SK-N-SH (cell line): ENCODE measurements at regions not wholly inside any gene's neighbourhood (a gene's known extent, or its start where the extent isn't known, plus 50 kb on each side); places are given as distances from the start of the nearest gene placed in this dataset.

Experiments
- CTCF ChIA-PET: fragments of 300-600, 350-600 bp; formaldehyde crosslinking; extraction: SDS; loops from one replicate; lab custom pipeline; 2021; lab: Yijun Ruan, JAX
- POLR2A ChIA-PET: fragments of 350-600 bp; sonication (Branson Sonifier 250); formaldehyde crosslinking; extraction: SDS; loops from one replicate; lab custom pipeline; 2020; ENCODE audit warnings: antibody characterized with exemption, inconsistent platforms; lab: Yijun Ruan, JAX
- DNase-seq: peaks from one replicate; pipeline ENCODE4 v3.0.0; 2012
- H2AFZ ChIP-seq: fragments of 200-600 bp; sonication (generic); 2 replicates; pipeline ENCODE4 v1.8.1; 2016; ENCODE audit warnings: antibody characterized with exemption, mild to moderate bottlenecking, low read depth
- H3F3A ChIP-seq: fragments of 200-600 bp; sonication (generic); replicated peaks from 2 replicates; pipeline ENCODE3; 2016; ENCODE audit warnings: antibody characterized with exemption, mild to moderate bottlenecking; ENCODE audit not compliant: insufficient read depth
- H3K27ac ChIP-seq, 2 experiments: fragments of 200-500 bp in 1 of 2; fragments of 200-600 bp in 1 of 2; sonication (Bioruptor generic) in 1 of 2; sonication (generic), shearing (Covaris generic) in 1 of 2; 2 replicates each; pipeline versions ENCODE4 v1.5.1 to v1.6.1; 2014 to 2016; ENCODE audit warnings: low read depth in 2 of 2, inconsistent platforms in 1 of 2, low read length in 1 of 2, mild to moderate bottlenecking in 1 of 2, mixed read lengths in 1 of 2
- H3K27me3 ChIP-seq: fragments of 200-600 bp; sonication (generic), shearing (Covaris generic); 2 replicates; pipeline ENCODE4 v1.6.1; 2016; ENCODE audit warnings: mixed run types; ENCODE audit not compliant: insufficient read depth
- H3K36me3 ChIP-seq, 2 experiments: fragments of 200-500 bp in 1 of 2; fragments of 200-600 bp in 1 of 2; sonication (Bioruptor generic) in 1 of 2; sonication (generic) in 1 of 2; replicated peaks in 1 of 2; 2 replicates each; pipeline versions ENCODE3 to v1.5.1; 2014 to 2016; ENCODE audit warnings: low read length in 1 of 2, mild to moderate bottlenecking in 1 of 2; ENCODE audit not compliant: insufficient read depth in 2 of 2, control insufficient read depth in 1 of 2
- H3K4me1 ChIP-seq, 2 experiments: fragments of 200-500 bp in 1 of 2; fragments of 200-600 bp in 1 of 2; sonication (Bioruptor generic) in 1 of 2; sonication (generic), shearing (Covaris generic) in 1 of 2; 2 replicates each; pipeline versions ENCODE4 v1.5.1 to v1.6.1; 2014 to 2016; ENCODE audit warnings: low read depth in 1 of 2, low read length in 1 of 2, mixed run types in 1 of 2; ENCODE audit not compliant: insufficient read depth in 2 of 2, control insufficient read depth in 1 of 2
- H3K4me2 ChIP-seq: fragments of 200-600 bp; sonication (generic), shearing (Covaris generic); 2 replicates; pipeline ENCODE4 v1.6.1; 2017; ENCODE audit warnings: mixed run types
- H3K4me3 ChIP-seq, 2 experiments: fragments of 200-500 bp in 1 of 2; fragments of 200-600 bp in 1 of 2; sonication (Bioruptor generic) in 1 of 2; sonication (generic), shearing (Covaris generic) in 1 of 2; 2 replicates each; pipeline versions ENCODE4 v1.5.1 to v1.8.1; 2014 to 2016; ENCODE audit warnings: low read depth in 2 of 2, inconsistent platforms in 1 of 2, low read length in 1 of 2, mild to moderate bottlenecking in 1 of 2, mixed read lengths in 1 of 2, moderate library complexity in 1 of 2
- H3K79me2 ChIP-seq: fragments of 200-600 bp; sonication (generic); 2 replicates; pipeline ENCODE4 v1.8.1; 2017; ENCODE audit warnings: mild to moderate bottlenecking; ENCODE audit not compliant: insufficient read depth
- H3K9ac ChIP-seq: fragments of 200-600 bp; sonication (generic); 2 replicates; pipeline ENCODE4 v1.6.1; 2017; ENCODE audit warnings: mixed run types
- H3K9me2 ChIP-seq: fragments of 200-600 bp; sonication (generic); 2 replicates; pipeline ENCODE4 v1.6.1; 2017; ENCODE audit warnings: mixed run types
- H3K9me3 ChIP-seq: fragments of 200-600 bp; sonication (generic); 2 replicates; pipeline ENCODE4 v1.6.1; 2017; ENCODE audit warnings: mixed run types, mild to moderate bottlenecking, moderate library complexity
- H4K20me1 ChIP-seq: fragments of 200-600 bp; sonication (generic); 2 replicates; pipeline ENCODE4 v1.6.1; 2017; ENCODE audit warnings: mild to moderate bottlenecking, mixed run types; ENCODE audit not compliant: insufficient read depth
- EZH2phosphoT487 ChIP-seq: fragments of 200-600 bp; sonication (generic); IDR thresholded peaks from 2 replicates; pipeline ENCODE4 v1.6.1; 2017; ENCODE audit warnings: low read depth, mixed run types, mild to moderate bottlenecking, antibody characterized with exemption, moderate library complexity, borderline replicate concordance
- MXI1 ChIP-seq: IDR thresholded peaks from 2 replicates; pipeline ENCODE4 v1.6.1; 2012; ENCODE audit warnings: mild to moderate bottlenecking, low read depth, low read length, improper control_type of control experiment
- NFIC ChIP-seq: IDR thresholded peaks from 2 replicates; pipeline ENCODE4 v1.4.0; 2012; ENCODE audit warnings: borderline replicate concordance
- NRF1 ChIP-seq: IDR thresholded peaks from 2 replicates; pipeline ENCODE4 v1.6.1; 2012; ENCODE audit warnings: low read depth, mild to moderate bottlenecking, low read length
- POLR2AphosphoS5 ChIP-seq: IDR thresholded peaks from 2 replicates; pipeline ENCODE4 v1.6.1; 2012; ENCODE audit warnings: low read depth, low read length
- RCOR1 ChIP-seq: fragments of 150-350 bp; IDR thresholded peaks from 2 replicates; pipeline ENCODE4 v1.6.1; 2017; ENCODE audit warnings: antibody characterized with exemption, low read length
- TCF12 ChIP-seq: IDR thresholded peaks from 2 replicates; pipeline ENCODE4 v1.4.0; 2012
- WGBS: methylation state at CpG from one replicate; pipeline ENCODE4 v1.1.6; 2017; ENCODE audit warnings: low lambda C conversion rate; 5-methylcytosine and 5-hydroxymethylcytosine counted together
- TF ChIP-seq, protein P1 (sequence below): IDR thresholded peaks from 2 replicates; pipeline ENCODE4 v1.4.0; 2012; ENCODE audit warnings: low read depth, borderline replicate concordance

- TF ChIP-seq EZH2phosphoT487, result no peak
- no peak for TF ChIP-seq NRF1
- TF ChIP-seq, protein P1, sequence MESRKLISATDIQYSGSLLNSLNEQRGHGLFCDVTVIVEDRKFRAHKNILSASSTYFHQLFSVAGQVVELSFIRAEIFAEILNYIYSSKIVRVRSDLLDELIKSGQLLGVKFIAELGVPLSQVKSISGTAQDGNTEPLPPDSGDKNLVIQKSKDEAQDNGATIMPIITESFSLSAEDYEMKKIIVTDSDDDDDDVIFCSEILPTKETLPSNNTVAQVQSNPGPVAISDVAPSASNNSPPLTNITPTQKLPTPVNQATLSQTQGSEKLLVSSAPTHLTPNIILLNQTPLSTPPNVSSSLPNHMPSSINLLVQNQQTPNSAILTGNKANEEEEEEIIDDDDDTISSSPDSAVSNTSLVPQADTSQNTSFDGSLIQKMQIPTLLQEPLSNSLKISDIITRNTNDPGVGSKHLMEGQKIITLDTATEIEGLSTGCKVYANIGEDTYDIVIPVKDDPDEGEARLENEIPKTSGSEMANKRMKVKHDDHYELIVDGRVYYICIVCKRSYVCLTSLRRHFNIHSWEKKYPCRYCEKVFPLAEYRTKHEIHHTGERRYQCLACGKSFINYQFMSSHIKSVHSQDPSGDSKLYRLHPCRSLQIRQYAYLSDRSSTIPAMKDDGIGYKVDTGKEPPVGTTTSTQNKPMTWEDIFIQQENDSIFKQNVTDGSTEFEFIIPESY, result no peak
- no peak for TF ChIP-seq RCOR1
- no peak for TF ChIP-seq POLR2AphosphoS5
- no peak for TF ChIP-seq MXI1
- no peak for TF ChIP-seq NFIC
- CTCF ChIA-PET, result interaction anchor here (1.1 to 1.2 kb wide), 2 partner anchors 23 to 806 kb away, joined by 3 read pairs; no protein-coding TSS in a partner anchor
- 35% methylated on average over 10 of the region's 10 CpGs for WGBS
Observed at GRCh38 chr2:15802657-15803542, 137.4 kb upstream of the MYCN start.

DNA sequence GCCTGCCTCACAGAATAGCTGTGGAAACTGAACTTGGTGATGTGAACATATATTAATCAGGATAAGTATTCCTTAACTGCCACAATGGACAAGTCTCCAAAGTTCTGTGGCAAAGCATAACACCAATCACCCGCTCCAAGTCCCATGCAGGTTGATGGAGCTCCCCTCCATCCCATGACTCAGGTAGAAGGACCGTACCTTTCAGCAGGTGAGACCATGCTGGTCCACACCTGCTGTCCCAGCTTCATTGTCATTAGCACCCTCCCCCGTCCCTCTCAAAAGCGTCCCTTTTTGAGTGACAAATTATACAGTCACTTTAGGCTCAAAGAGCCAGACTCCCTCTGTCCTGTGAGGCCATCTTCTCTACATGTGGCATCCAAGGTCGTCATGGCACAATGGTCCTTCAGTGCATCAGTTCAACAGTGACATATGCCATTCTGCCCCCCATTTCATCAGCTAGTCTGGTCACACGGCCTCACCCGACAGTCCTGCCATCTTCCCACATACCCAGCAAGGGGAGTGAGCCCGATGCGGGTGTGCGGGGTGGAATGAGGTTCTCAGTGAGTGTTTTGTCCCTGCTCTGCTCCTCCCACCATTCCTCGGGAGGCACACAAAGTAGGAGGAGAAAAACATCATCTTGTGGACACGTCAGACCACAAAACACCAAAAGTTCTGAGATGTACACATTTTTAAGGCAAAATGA lies 136.7 kb upstream of the MYCN start:
- no peaks in the 10 kb centered on the region for H3K9me3 ChIP-seq
- H3K4me3 ChIP-seq, result no peak overlapping the region
- H3K27me3 ChIP-seq, result no peaks in the 10 kb centered on the region
- 45% methylated on average over 12 of the region's 12 CpGs for WGBS
- H3K4me2 ChIP-seq, result no peak overlapping the region
- H3K9ac ChIP-seq, result no peak overlapping the region
- POLR2A ChIA-PET, result no interaction called here
- DNase-seq, result no peak
- H3K9me2 ChIP-seq, result no peaks in the 10 kb centered on the region
- H2AFZ ChIP-seq, result no peak overlapping the region
- H3K36me3 ChIP-seq, result no peaks in the 10 kb centered on the region
- H3K4me1 ChIP-seq, result peaks cover 0 to 22% of the 10 kb centered on the region in 2 experiments; a peak in 2 of 4 replicates
- no peak overlapping the region for H3K27ac ChIP-seq
- CTCF ChIA-PET, result interaction anchor here (1.2 kb wide), 1 partner anchor 805 kb away, joined by 3 read pairs; no protein-coding TSS in a partner anchor
- H4K20me1 ChIP-seq, result no peaks in the 10 kb centered on the region
- TF ChIP-seq TCF12, result no peak
- no peak for TF ChIP-seq POLR2AphosphoS5
- no peaks in the 10 kb centered on the region for H3F3A ChIP-seq
- H3K79me2 ChIP-seq, result no peaks in the 10 kb centered on the region

More at GRCh38 chr2:15802657-15803542, 137.4 kb upstream of the MYCN start:
- H3K4me2 ChIP-seq, result no peak overlapping the region
- H3K79me2 ChIP-seq, result no peaks in the 10 kb centered on the region
- H3K9me2 ChIP-seq, result no peaks in the 10 kb centered on the region
- no peak overlapping the region for H3K27ac ChIP-seq
- no peaks in the 10 kb centered on the region for H3K27me3 ChIP-seq
- H3K36me3 ChIP-seq, result no peaks in the 10 kb centered on the region
- H2AFZ ChIP-seq, result no peak overlapping the region
- POLR2A ChIA-PET, result no interaction called here
- H3K4me3 ChIP-seq, result no peak overlapping the region
- no peak overlapping the region for H3K9ac ChIP-seq
- DNase-seq, result no peak
- H3K4me1 ChIP-seq, result peaks cover 0 to 30% of the 10 kb centered on the region in 2 experiments; a peak in 2 of 4 replicates
- no peaks in the 10 kb centered on the region for H3K9me3 ChIP-seq
- no peaks in the 10 kb centered on the region for H4K20me1 ChIP-seq
- H3F3A ChIP-seq, result no peaks in the 10 kb centered on the region
